Neuron (in vitro differentiated cells): ENCODE measurements at regions not wholly inside any gene's neighbourhood (a gene's known extent, or its start where the extent isn't known, plus 50 kb on each side); places are given as distances from the start of the nearest gene placed in this dataset.

ENCODE experiments used
- H2AFZ ChIP-seq: one replicate; pipeline ENCODE4 v1.6.1; 2013; ENCODE audit warnings: low read depth, mild to moderate bottlenecking, inconsistent platforms, low read length, moderate library complexity
- H3K27me3 ChIP-seq: one replicate; pipeline ENCODE4 v1.6.1; 2013; ENCODE audit warnings: low read length; ENCODE audit not compliant: insufficient read depth
- H3K36me3 ChIP-seq: one replicate; pipeline ENCODE4 v1.6.1; 2013; ENCODE audit warnings: low read length; ENCODE audit not compliant: insufficient read depth
- H3K4me1 ChIP-seq: one replicate; pipeline ENCODE4 v1.6.1; 2013; ENCODE audit warnings: low read length; ENCODE audit not compliant: insufficient read depth
- H3K4me3 ChIP-seq: 2 replicates; pipeline ENCODE4 v1.5.1; 2013; ENCODE audit warnings: mild to moderate bottlenecking, low read length, moderate library complexity
- H3K9me3 ChIP-seq: one replicate; pipeline ENCODE4 v1.6.1; 2013; ENCODE audit warnings: low read length

GRCh38 chr12:67161322-67161918 lies 107.7 kb upstream of the CAND1 start:
- no peaks in the 10 kb centered on the region for H3K4me1 ChIP-seq
- H2AFZ ChIP-seq, result no peak overlapping the region
- peaks cover 3% of the 10 kb centered on the region for H3K27me3 ChIP-seq
- no peaks in the 10 kb centered on the region for H3K9me3 ChIP-seq
- H3K4me3 ChIP-seq, result no peak overlapping the region
- H3K36me3 ChIP-seq, result no peaks in the 10 kb centered on the region

- no peak overlapping the region for H3K4me3 ChIP-seq
- peaks cover 2% of the 10 kb centered on the region for H3K27me3 ChIP-seq
- H2AFZ ChIP-seq, result no peak overlapping the region
- no peaks in the 10 kb centered on the region for H3K4me1 ChIP-seq
- no peaks in the 10 kb centered on the region for H3K36me3 ChIP-seq
- no peaks in the 10 kb centered on the region for H3K9me3 ChIP-seq
These were observed 95.9 kb upstream of the CAND1 start for GRCh38 chr12:67173258-67173657.

GRCh38 chr12:67182551-67182950 lies 86.6 kb upstream of the CAND1 start:
- H2AFZ ChIP-seq, result no peak overlapping the region
- no peaks in the 10 kb centered on the region for H3K27me3 ChIP-seq
- H3K4me3 ChIP-seq, result no peak overlapping the region
- no peaks in the 10 kb centered on the region for H3K36me3 ChIP-seq
- no peaks in the 10 kb centered on the region for H3K9me3 ChIP-seq
- no peaks in the 10 kb centered on the region for H3K4me1 ChIP-seq

GRCh38 chr12:67193704-67194103 lies 75.5 kb upstream of the CAND1 start:
- H3K27me3 ChIP-seq, result peaks cover 6% of the 10 kb centered on the region
- H3K36me3 ChIP-seq, result no peaks in the 10 kb centered on the region
- no peak overlapping the region for H2AFZ ChIP-seq
- no peaks in the 10 kb centered on the region for H3K4me1 ChIP-seq
- H3K4me3 ChIP-seq, result no peak overlapping the region
- H3K9me3 ChIP-seq, result no peaks in the 10 kb centered on the region

- H3K36me3 ChIP-seq, result no peaks in the 10 kb centered on the region
- no peaks in the 10 kb centered on the region for H3K4me1 ChIP-seq
- no peaks in the 10 kb centered on the region for H3K9me3 ChIP-seq
- no peak overlapping the region for H3K4me3 ChIP-seq
- H3K27me3 ChIP-seq, result no peaks in the 10 kb centered on the region
- no peak overlapping the region for H2AFZ ChIP-seq
These were observed 68.8 kb upstream of the CAND1 start for GRCh38 chr12:67200386-67200785.

GRCh38 chr12:67202011-67202677 lies 67.0 kb upstream of the CAND1 start:
- Histone ChIP-seq H3K36me3 (no peaks in the 10 kb centered on the region), H3K4me3 (no peak overlapping the region), H2AFZ (no peak overlapping the region), H3K4me1 (no peaks in the 10 kb centered on the region), H3K27me3 (no peaks in the 10 kb centered on the region), H3K9me3 (no peaks in the 10 kb centered on the region)

GRCh38 chr12:67202678-67203012 lies 66.5 kb upstream of the CAND1 start:
- H3K27me3 ChIP-seq, result no peaks in the 10 kb centered on the region
- H3K4me1 ChIP-seq, result no peaks in the 10 kb centered on the region
- no peak overlapping the region for H2AFZ ChIP-seq
- no peak overlapping the region for H3K4me3 ChIP-seq
- no peaks in the 10 kb centered on the region for H3K9me3 ChIP-seq
- H3K36me3 ChIP-seq, result no peaks in the 10 kb centered on the region

- no peaks in the 10 kb centered on the region for H3K36me3 ChIP-seq
- H3K4me1 ChIP-seq, result peaks cover 4% of the 10 kb centered on the region
- no peak overlapping the region for H2AFZ ChIP-seq
- H3K4me3 ChIP-seq, result no peak overlapping the region
- no peaks in the 10 kb centered on the region for H3K27me3 ChIP-seq
- H3K9me3 ChIP-seq, result no peaks in the 10 kb centered on the region
These were observed 60.7 kb upstream of the CAND1 start for GRCh38 chr12:67208281-67209067.

GRCh38 chr12:67211029-67211428 lies 58.1 kb upstream of the CAND1 start:
- Histone ChIP-seq H3K4me3 (no peak overlapping the region), H3K9me3 (peaks cover 2% of the 10 kb centered on the region), H3K27me3 (no peaks in the 10 kb centered on the region), H2AFZ (no peak overlapping the region), H3K4me1 (peaks cover 4% of the 10 kb centered on the region), H3K36me3 (no peaks in the 10 kb centered on the region)

GRCh38 chr12:67211494-67211893 lies 57.7 kb upstream of the CAND1 start:
- H3K4me1 ChIP-seq, result peaks cover 4% of the 10 kb centered on the region
- no peak overlapping the region for H3K4me3 ChIP-seq

GRCh38 chr12:67217647-67218046 lies 51.5 kb upstream of the CAND1 start:
- peaks cover 2% of the 10 kb centered on the region for H3K9me3 ChIP-seq
- peaks cover 6% of the 10 kb centered on the region for H3K27me3 ChIP-seq
- no peaks in the 10 kb centered on the region for H3K4me1 ChIP-seq
- no peak overlapping the region for H3K4me3 ChIP-seq
- no peak overlapping the region for H2AFZ ChIP-seq
- H3K36me3 ChIP-seq, result no peaks in the 10 kb centered on the region

More at GRCh38 chr12:67211494-67211893, 57.7 kb upstream of the CAND1 start:
- Histone ChIP-seq H3K36me3 (no peaks in the 10 kb centered on the region), H3K9me3 (peaks cover 2% of the 10 kb centered on the region), H2AFZ (no peak overlapping the region), H3K27me3 (no peaks in the 10 kb centered on the region)
